WI38 (cell line): ENCODE measurements at regions not wholly inside any gene's neighbourhood (a gene's known extent, or its start where the extent isn't known, plus 50 kb on each side); places are given as distances from the start of the nearest gene placed in this dataset.

Experiments used
- H3K4me3 ChIP-seq: 2 replicates; pipeline ENCODE4 v1.5.1; 2011; ENCODE audit warnings: low read depth, mild to moderate bottlenecking, control low read depth, low read length
- CTCF ChIP-seq: IDR thresholded peaks from 2 replicates; pipeline ENCODE4 v1.5.1; 2012; ENCODE audit warnings: low read depth, mild to moderate bottlenecking, control low read depth, low read length

GRCh38 chr13:62193919-62194318 is 778.3 kb upstream of the PCDH20 start:
- no peak overlapping the region for H3K4me3 ChIP-seq
- no peak for TF ChIP-seq CTCF

GRCh38 chr13:62185631-62186255 is 770.1 kb upstream of the PCDH20 start:
- TF ChIP-seq CTCF = no peak
- no peak overlapping the region for H3K4me3 ChIP-seq

- no peak overlapping the region for H3K4me3 ChIP-seq
- TF ChIP-seq CTCF = no peak
Observed at GRCh38 chr13:62176051-62176450, 760.4 kb upstream of the PCDH20 start.

- no peak for TF ChIP-seq CTCF
- no peak overlapping the region for H3K4me3 ChIP-seq
Observed at GRCh38 chr13:62173958-62174357, 758.3 kb upstream of the PCDH20 start.

GRCh38 chr13:62171697-62172096 is 756.0 kb upstream of the PCDH20 start:
- H3K4me3 ChIP-seq = no peak overlapping the region
- no peak for TF ChIP-seq CTCF

- no peak for TF ChIP-seq CTCF
- H3K4me3 ChIP-seq = no peak overlapping the region
Observed at GRCh38 chr13:62168891-62169290, 753.2 kb upstream of the PCDH20 start.

GRCh38 chr13:62167650-62168172 is 752.1 kb upstream of the PCDH20 start:
- no peak overlapping the region for H3K4me3 ChIP-seq
- no peak for TF ChIP-seq CTCF
